Spleen (tissue), 7 donors: ENCODE measurements at regions not wholly inside any gene's neighbourhood (a gene's known extent, or its start where the extent isn't known, plus 50 kb on each side); places are given as distances from the start of the nearest gene placed in this dataset.

Experiments
- POLR2A ChIP-seq, 3 donors: fragments of 450-650 bp; IDR thresholded peaks; one replicate each; pipeline ENCODE4 v1.5.1; 2017; ENCODE audit warnings: antibody characterized with exemption in 3 of 3, mild to moderate bottlenecking in 1 of 3
- TF ChIP-seq, protein P1 (sequence below), 11 experiments: fragments of 200-600 bp in 7 of 11; fragments of 450-650 bp in 4 of 11; sonication (generic) in 4 of 11; IDR thresholded peaks in 8 of 11; conservative IDR thresholded peaks in 3 of 11; 1 replicate in 7 of 11; 2 replicates in 4 of 11; pipeline versions ENCODE4 v1.4.0 to v1.8.0; 2016 to 2021; ENCODE audit warnings: antibody characterized with exemption in 11 of 11, inconsistent platforms in 4 of 11, mild to moderate bottlenecking in 1 of 11
- donor health status: DM: no; HTN: no; CAD: no; lungs with moderate emphysema.
- donor health status: DM: no; HTN: no; CAD: no.
- donor health status: DM: no; HTN: no; CAD: no.

DNA sequence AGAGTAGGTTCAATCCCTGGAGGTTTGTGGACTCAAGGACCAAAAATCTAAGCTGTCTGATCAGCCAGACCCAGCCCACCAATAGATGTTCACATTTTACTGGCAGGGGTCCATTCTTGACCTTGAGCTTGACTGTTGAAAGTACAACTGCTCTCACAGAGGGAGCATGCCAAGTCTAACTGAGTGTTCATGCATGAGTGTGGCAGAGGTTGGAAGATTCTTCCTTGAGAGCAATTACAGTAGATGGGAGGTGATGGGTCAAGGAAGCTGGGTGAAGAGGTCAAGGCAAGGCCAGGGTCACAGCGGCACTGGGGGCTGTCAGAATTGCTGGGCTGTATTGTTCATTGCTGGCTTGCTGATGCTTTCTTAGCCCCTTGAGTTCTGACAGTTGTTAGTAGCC, 202.8 kb upstream of the SVIL start:
- TF ChIP-seq, protein P1, sequence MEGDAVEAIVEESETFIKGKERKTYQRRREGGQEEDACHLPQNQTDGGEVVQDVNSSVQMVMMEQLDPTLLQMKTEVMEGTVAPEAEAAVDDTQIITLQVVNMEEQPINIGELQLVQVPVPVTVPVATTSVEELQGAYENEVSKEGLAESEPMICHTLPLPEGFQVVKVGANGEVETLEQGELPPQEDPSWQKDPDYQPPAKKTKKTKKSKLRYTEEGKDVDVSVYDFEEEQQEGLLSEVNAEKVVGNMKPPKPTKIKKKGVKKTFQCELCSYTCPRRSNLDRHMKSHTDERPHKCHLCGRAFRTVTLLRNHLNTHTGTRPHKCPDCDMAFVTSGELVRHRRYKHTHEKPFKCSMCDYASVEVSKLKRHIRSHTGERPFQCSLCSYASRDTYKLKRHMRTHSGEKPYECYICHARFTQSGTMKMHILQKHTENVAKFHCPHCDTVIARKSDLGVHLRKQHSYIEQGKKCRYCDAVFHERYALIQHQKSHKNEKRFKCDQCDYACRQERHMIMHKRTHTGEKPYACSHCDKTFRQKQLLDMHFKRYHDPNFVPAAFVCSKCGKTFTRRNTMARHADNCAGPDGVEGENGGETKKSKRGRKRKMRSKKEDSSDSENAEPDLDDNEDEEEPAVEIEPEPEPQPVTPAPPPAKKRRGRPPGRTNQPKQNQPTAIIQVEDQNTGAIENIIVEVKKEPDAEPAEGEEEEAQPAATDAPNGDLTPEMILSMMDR (IDR thresholded peaks at IDR 0.05 in 8 of 11, conservative IDR thresholded peaks at IDR 0.05 in 3 of 11), result no peak
- no peak for TF ChIP-seq POLR2A (IDR thresholded peaks at IDR 0.05)
